ENCODE measurements at regions not wholly inside any gene's neighbourhood (a gene's known extent, or its start where the extent isn't known, plus 50 kb on each side); places are given as distances from the start of the nearest gene placed in this dataset.
A peak's percentile ranks its signal among the peaks of the same experiment; 100 is the strongest.

GRCh38 chr17:77307479-77308198, 166.9 kb downstream of the SEC14L1 start:
- no peak for DNase-seq (ENCODE audit: low read depth)

GRCh38 chr17:77308861-77309726, 168.3 kb downstream of the SEC14L1 start:
- DNase-seq (ENCODE audit: low read depth), result no peak

- DNase-seq (ENCODE audit: low read depth), result no peak
Observed at GRCh38 chr17:77310336-77310735, 169.6 kb downstream of the SEC14L1 start.

- DNase-seq (ENCODE audit: low read depth), result no peak
Observed at GRCh38 chr17:77311371-77311981, 170.7 kb downstream of the SEC14L1 start.

- DNase-seq (ENCODE audit: low read depth), result no peak
Observed at GRCh38 chr17:77312061-77312701, 171.4 kb downstream of the SEC14L1 start.

GRCh38 chr17:77312786-77313599, 172.2 kb downstream of the SEC14L1 start:
- DNase-seq (ENCODE audit: low read depth), result no peak

- DNase-seq (ENCODE audit: low read depth), result no peak
Observed at GRCh38 chr17:77313831-77314230, 173.1 kb downstream of the SEC14L1 start.

GRCh38 chr17:77314601-77315000, 173.8 kb downstream of the SEC14L1 start:
- no peak for DNase-seq (ENCODE audit: low read depth)

GRCh38 chr17:77315010-77315409, 174.2 kb downstream of the SEC14L1 start:
- no peak for DNase-seq (ENCODE audit: low read depth)

- DNase-seq (ENCODE audit: low read depth), result no peak
Observed at GRCh38 chr17:77315551-77316190, 174.9 kb downstream of the SEC14L1 start.

GRCh38 chr17:77316191-77316641, 175.4 kb downstream of the SEC14L1 start:
- no peak for DNase-seq (ENCODE audit: low read depth)

- no peak for DNase-seq (ENCODE audit: low read depth)
Observed at GRCh38 chr17:77316651-77317050, 175.9 kb downstream of the SEC14L1 start.

GRCh38 chr17:77317091-77317750, 176.5 kb downstream of the SEC14L1 start:
- DNase-seq (ENCODE audit: low read depth), result no peak

- DNase-seq (ENCODE audit: low read depth), result no peak
Observed at GRCh38 chr17:77318021-77318420, 177.3 kb downstream of the SEC14L1 start.

GRCh38 chr17:77318491-77319210, 177.9 kb downstream of the SEC14L1 start:
- no peak for DNase-seq (ENCODE audit: low read depth)

- DNase-seq (ENCODE audit: low read depth), result peak; percentile 52
Observed at GRCh38 chr17:77319211-77320043, 178.7 kb downstream of the SEC14L1 start.

GRCh38 chr17:77320044-77320440, 179.3 kb downstream of the SEC14L1 start:
- no peak for DNase-seq (ENCODE audit: low read depth)

- no peak for DNase-seq (ENCODE audit: low read depth)
Observed at GRCh38 chr17:77320485-77321256, 179.9 kb downstream of the SEC14L1 start.
